ENCODE measurements at regions not wholly inside any gene's neighbourhood (a gene's known extent, or its start where the extent isn't known, plus 50 kb on each side); places are given as distances from the start of the nearest gene placed in this dataset.

GRCh38 chr11:79543101-79543500 is 102.3 kb upstream of the TENM4 start:
- Histone ChIP-seq H4K8ac (ENCODE audit: low read depth, low read length) (no peak overlapping the region), H3K9me3 (ENCODE audit: insufficient read depth, low read depth, low read length) (no peaks in the 10 kb centered on the region), H3K79me1 (ENCODE audit: low read length) (no peaks in the 10 kb centered on the region), H3K4me1 (ENCODE audit: control insufficient read depth in 1 of 2, insufficient read depth in 2 of 2, low read length in 2 of 2) (no peaks in the 10 kb centered on the region), H3K27ac (ENCODE audit: low read depth, low read length) (no peak overlapping the region), H4K91ac (ENCODE audit: low read depth, low read length) (no peak overlapping the region), H3K4me3 (ENCODE audit: low read depth, low read length) (no peak overlapping the region), H3K4me2 (ENCODE audit: low read length) (no peak overlapping the region), H2BK5ac (ENCODE audit: low read depth, low read length, poor library complexity) (no peak overlapping the region), H3K27me3 (ENCODE audit: insufficient read depth, low read length) (no peaks in the 10 kb centered on the region), H2AFZ (ENCODE audit: insufficient read depth, low read length, poor library complexity) (no peak overlapping the region), H3K14ac (ENCODE audit: low read length) (no peak overlapping the region), H3K23ac (ENCODE audit: low read length) (no peak overlapping the region), H3K36me3 (ENCODE audit: control insufficient read depth in 1 of 2, insufficient read depth in 2 of 2, low read length in 2 of 2) (no peaks in the 10 kb centered on the region), H3K79me2 (ENCODE audit: control insufficient read depth, insufficient read depth, low read length, poor library complexity) (no peaks in the 10 kb centered on the region), H2AK5ac (ENCODE audit: low read length) (no peak overlapping the region), H3K4ac (ENCODE audit: low read depth, low read length) (no peak overlapping the region), H4K12ac (ENCODE audit: low read depth, low read length) (no peak overlapping the region), H2BK12ac (ENCODE audit: low read length) (no peak overlapping the region), H3K9ac (ENCODE audit: low read length) (no peak overlapping the region), H2BK120ac (ENCODE audit: insufficient read depth, low read length, poor library complexity) (no peak overlapping the region), H3K18ac (ENCODE audit: low read length) (no peak overlapping the region)
- DNase-seq: no peak
- no CpG with 5 or more reads among the region's 1 CpG for WGBS (ENCODE audit: extremely low coverage, insufficient coverage, insufficient read length)

GRCh38 chr11:79541466-79541865 is 100.6 kb upstream of the TENM4 start:
- DNase-seq: no peak
- H3K23ac ChIP-seq (ENCODE audit: low read length): no peak overlapping the region

GRCh38 chr11:79538775-79539174 is 97.9 kb upstream of the TENM4 start:
- Histone ChIP-seq H2AFZ (ENCODE audit: insufficient read depth, low read length, poor library complexity) (no peak overlapping the region), H3K4me1 (ENCODE audit: control insufficient read depth in 1 of 2, insufficient read depth in 2 of 2, low read length in 2 of 2) (no peaks in the 10 kb centered on the region), H3K27ac (ENCODE audit: low read depth, low read length) (no peak overlapping the region), H3K18ac (ENCODE audit: low read length) (no peak overlapping the region), H3K23ac (ENCODE audit: low read length) (no peak overlapping the region), H3K27me3 (ENCODE audit: insufficient read depth, low read length) (no peaks in the 10 kb centered on the region), H4K8ac (ENCODE audit: low read depth, low read length) (no peak overlapping the region), H2BK12ac (ENCODE audit: low read length) (no peak overlapping the region), H3K79me1 (ENCODE audit: low read length) (no peaks in the 10 kb centered on the region), H3K4me2 (ENCODE audit: low read length) (no peak overlapping the region), H3K36me3 (ENCODE audit: control insufficient read depth in 1 of 2, insufficient read depth in 2 of 2, low read length in 2 of 2) (no peaks in the 10 kb centered on the region), H3K79me2 (ENCODE audit: control insufficient read depth, insufficient read depth, low read length, poor library complexity) (no peaks in the 10 kb centered on the region), H3K14ac (ENCODE audit: low read length) (no peak overlapping the region), H3K4me3 (ENCODE audit: low read depth, low read length) (no peak overlapping the region), H2BK120ac (ENCODE audit: insufficient read depth, low read length, poor library complexity) (no peak overlapping the region), H3K9me3 (ENCODE audit: insufficient read depth, low read depth, low read length) (no peaks in the 10 kb centered on the region), H2BK5ac (ENCODE audit: low read depth, low read length, poor library complexity) (no peak overlapping the region), H4K91ac (ENCODE audit: low read depth, low read length) (no peak overlapping the region), H4K12ac (ENCODE audit: low read depth, low read length) (no peak overlapping the region), H3K4ac (ENCODE audit: low read depth, low read length) (no peak overlapping the region), H2AK5ac (ENCODE audit: low read length) (no peak overlapping the region), H3K9ac (ENCODE audit: low read length) (no peak overlapping the region)
- no CpG with 5 or more reads among the region's 3 CpGs for WGBS (ENCODE audit: extremely low coverage, insufficient coverage, insufficient read length)
- no peak for DNase-seq

More at GRCh38 chr11:79541466-79541865, 100.6 kb upstream of the TENM4 start:
- Histone ChIP-seq H3K14ac (ENCODE audit: low read length) (no peak overlapping the region), H3K9me3 (ENCODE audit: insufficient read depth, low read depth, low read length) (no peaks in the 10 kb centered on the region), H2AK5ac (ENCODE audit: low read length) (no peak overlapping the region), H2BK5ac (ENCODE audit: low read depth, low read length, poor library complexity) (no peak overlapping the region), H3K9ac (ENCODE audit: low read length) (no peak overlapping the region), H2BK120ac (ENCODE audit: insufficient read depth, low read length, poor library complexity) (no peak overlapping the region), H3K4me3 (ENCODE audit: low read depth, low read length) (no peak overlapping the region), H3K27me3 (ENCODE audit: insufficient read depth, low read length) (no peaks in the 10 kb centered on the region), H4K12ac (ENCODE audit: low read depth, low read length) (no peak overlapping the region), H3K36me3 (ENCODE audit: control insufficient read depth in 1 of 2, insufficient read depth in 2 of 2, low read length in 2 of 2) (no peaks in the 10 kb centered on the region), H3K79me2 (ENCODE audit: control insufficient read depth, insufficient read depth, low read length, poor library complexity) (no peaks in the 10 kb centered on the region), H3K4me1 (ENCODE audit: control insufficient read depth in 1 of 2, insufficient read depth in 2 of 2, low read length in 2 of 2) (no peaks in the 10 kb centered on the region), H4K8ac (ENCODE audit: low read depth, low read length) (no peak overlapping the region), H3K27ac (ENCODE audit: low read depth, low read length) (no peak overlapping the region), H2BK12ac (ENCODE audit: low read length) (no peak overlapping the region), H3K4ac (ENCODE audit: low read depth, low read length) (no peak overlapping the region), H3K4me2 (ENCODE audit: low read length) (no peak overlapping the region), H3K79me1 (ENCODE audit: low read length) (no peaks in the 10 kb centered on the region), H4K91ac (ENCODE audit: low read depth, low read length) (no peak overlapping the region), H3K18ac (ENCODE audit: low read length) (no peak overlapping the region), H2AFZ (ENCODE audit: insufficient read depth, low read length, poor library complexity) (no peak overlapping the region)
- WGBS (ENCODE audit: extremely low coverage, insufficient coverage, insufficient read length): no CpG with 5 or more reads among the region's 4 CpGs

- Histone ChIP-seq H3K27ac (ENCODE audit: low read depth, low read length) (no peak overlapping the region), H3K9me3 (ENCODE audit: insufficient read depth, low read depth, low read length) (no peaks in the 10 kb centered on the region), H3K79me1 (ENCODE audit: low read length) (no peaks in the 10 kb centered on the region), H3K79me2 (ENCODE audit: control insufficient read depth, insufficient read depth, low read length, poor library complexity) (no peaks in the 10 kb centered on the region), H4K12ac (ENCODE audit: low read depth, low read length) (no peak overlapping the region), H2AFZ (ENCODE audit: insufficient read depth, low read length, poor library complexity) (no peak overlapping the region), H3K23ac (ENCODE audit: low read length) (no peak overlapping the region), H2BK120ac (ENCODE audit: insufficient read depth, low read length, poor library complexity) (no peak overlapping the region), H3K14ac (ENCODE audit: low read length) (no peak overlapping the region), H3K27me3 (ENCODE audit: insufficient read depth, low read length) (no peaks in the 10 kb centered on the region), H3K36me3 (ENCODE audit: control insufficient read depth in 1 of 2, insufficient read depth in 2 of 2, low read length in 2 of 2) (no peaks in the 10 kb centered on the region), H3K4ac (ENCODE audit: low read depth, low read length) (no peak overlapping the region), H3K18ac (ENCODE audit: low read length) (no peak overlapping the region), H2BK12ac (ENCODE audit: low read length) (no peak overlapping the region), H2AK5ac (ENCODE audit: low read length) (no peak overlapping the region), H3K4me3 (ENCODE audit: low read depth, low read length) (no peak overlapping the region), H4K8ac (ENCODE audit: low read depth, low read length) (no peak overlapping the region), H3K4me1 (ENCODE audit: control insufficient read depth in 1 of 2, insufficient read depth in 2 of 2, low read length in 2 of 2) (peaks cover 3% of the 10 kb centered on the region in 2 experiments), H3K4me2 (ENCODE audit: low read length) (no peak overlapping the region), H4K91ac (ENCODE audit: low read depth, low read length) (no peak overlapping the region), H3K9ac (ENCODE audit: low read length) (no peak overlapping the region), H2BK5ac (ENCODE audit: low read depth, low read length, poor library complexity) (no peak overlapping the region)
- WGBS (ENCODE audit: extremely low coverage, insufficient coverage, insufficient read length): no CpG with 5 or more reads among the region's 5 CpGs
- DNase-seq: no peak
These were observed 95.5 kb upstream of the TENM4 start for GRCh38 chr11:79536155-79536917.

Measured in trophoblast cell (in vitro differentiated cells and primary cell).